ENCODE measurements at regions not wholly inside any gene's neighbourhood (a gene's known extent, or its start where the extent isn't known, plus 50 kb on each side); places are given as distances from the start of the nearest gene placed in this dataset.

GRCh38 chr2:19232312-19232711, 126.1 kb downstream of the OSR1 start:
- DNase-seq, result no peak

DNA sequence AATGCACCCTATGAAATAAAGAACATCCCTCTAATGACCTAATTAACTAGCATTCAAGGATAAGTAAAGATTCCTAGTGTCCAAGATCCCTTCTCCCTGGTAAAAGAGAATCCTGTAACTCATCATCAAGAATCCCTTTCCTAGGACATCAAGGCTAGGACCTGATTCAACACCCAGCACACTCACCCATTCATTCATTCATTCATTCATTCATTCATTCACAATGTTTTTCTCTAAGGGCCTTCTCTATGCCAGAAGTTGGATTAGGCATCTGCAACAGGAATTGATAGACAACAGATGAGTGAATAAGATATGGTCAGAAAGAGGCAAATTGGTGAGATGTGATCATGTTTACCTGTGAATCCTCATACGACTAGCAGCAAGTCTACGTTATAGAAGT, 126.8 kb downstream of the OSR1 start:
- DNase-seq, result no peak

DNA sequence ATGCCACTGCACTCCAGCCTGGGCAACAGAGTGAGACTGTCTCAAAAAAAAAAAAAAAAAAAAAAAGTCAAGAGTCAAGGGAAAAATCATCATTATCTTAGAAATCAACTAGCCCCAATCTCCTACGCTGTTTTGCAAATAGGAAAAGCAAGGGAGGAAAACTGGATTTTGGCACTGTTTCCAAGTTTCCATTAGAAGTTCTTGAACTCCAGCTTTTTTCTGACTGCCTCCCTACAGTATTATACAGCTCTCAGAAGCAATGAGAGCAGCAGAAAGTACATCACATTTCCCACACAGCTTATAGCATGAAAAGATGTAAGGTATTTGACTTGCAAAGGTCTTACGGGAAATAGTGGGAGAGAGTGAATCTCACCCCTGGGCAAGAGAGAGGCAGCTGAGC, 127.8 kb downstream of the OSR1 start:
- DNase-seq, result no peak

- no peak for DNase-seq
Measured at GRCh38 chr2:19228715-19229114, 129.7 kb downstream of the OSR1 start.

GRCh38 chr2:19228181-19228593, 130.2 kb downstream of the OSR1 start:
- no peak for DNase-seq

DNA sequence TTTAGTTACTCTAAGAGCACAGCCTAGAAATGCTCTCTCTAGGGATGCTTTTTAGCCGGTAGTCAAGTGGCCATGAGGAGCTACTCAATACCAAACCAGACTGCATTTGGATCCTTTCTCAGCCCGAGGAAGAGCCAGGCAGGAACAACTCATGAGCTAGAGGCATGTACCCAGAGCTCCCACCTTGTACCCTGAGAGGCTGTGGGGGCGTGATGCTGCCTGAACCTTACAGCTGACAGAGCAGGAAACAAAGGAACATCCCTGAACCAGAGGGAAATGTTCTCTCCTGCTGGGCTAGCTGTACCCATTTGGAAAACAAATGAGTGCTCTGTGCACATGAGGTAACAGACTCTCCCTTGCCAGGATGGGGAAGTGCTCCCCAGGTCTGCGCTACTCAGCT, 131.6 kb downstream of the OSR1 start:
- no peak for DNase-seq

- DNase-seq, result no peak
Measured at GRCh38 chr2:19226386-19226785, 132.0 kb downstream of the OSR1 start.

GRCh38 chr2:19225931-19226330, 132.5 kb downstream of the OSR1 start:
- DNase-seq, result no peak

- no peak for DNase-seq
Measured at GRCh38 chr2:19225126-19225525, 133.3 kb downstream of the OSR1 start.

GRCh38 chr2:19224486-19224885, 133.9 kb downstream of the OSR1 start:
- no peak for DNase-seq

DNA sequence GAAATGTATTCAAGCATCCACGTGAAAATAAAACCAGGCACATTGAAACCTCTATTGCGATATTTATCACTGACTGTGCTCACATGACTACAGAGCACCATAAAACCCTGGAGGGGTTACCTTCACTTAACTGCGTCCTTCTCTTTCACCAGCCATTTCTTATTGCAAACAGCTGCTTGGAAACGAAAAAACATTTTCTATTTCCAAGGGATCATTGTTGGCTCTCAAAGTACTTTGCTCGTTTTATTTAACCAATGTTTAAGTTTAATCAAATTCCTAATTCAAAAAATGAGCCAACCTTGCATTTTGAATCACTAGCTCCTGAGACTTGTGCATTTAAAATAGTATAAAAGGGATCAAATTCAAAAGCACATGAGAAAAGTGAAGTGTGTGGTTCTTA, 134.4 kb downstream of the OSR1 start:
- DNase-seq, result no peak

DNA sequence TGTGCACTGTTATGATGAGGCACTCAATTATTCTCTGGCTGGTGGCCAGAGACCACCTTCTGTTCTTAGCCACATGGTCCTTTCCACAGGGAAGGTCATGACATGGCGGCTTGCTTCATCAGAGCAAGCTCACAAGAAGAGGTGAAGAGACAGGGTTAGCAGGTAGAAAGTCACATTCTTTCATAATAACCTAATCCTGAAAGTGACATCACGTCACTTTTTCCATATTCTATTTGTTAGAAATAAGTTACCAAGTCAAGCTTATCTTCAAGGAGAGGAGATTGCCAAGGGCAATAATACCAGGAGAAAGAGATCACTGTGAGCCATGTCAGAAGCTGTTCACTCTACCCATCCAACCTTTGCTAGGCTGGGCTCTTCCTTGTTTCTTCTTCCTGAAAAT, 139.4 kb downstream of the OSR1 start:
- no peak for DNase-seq

DNA sequence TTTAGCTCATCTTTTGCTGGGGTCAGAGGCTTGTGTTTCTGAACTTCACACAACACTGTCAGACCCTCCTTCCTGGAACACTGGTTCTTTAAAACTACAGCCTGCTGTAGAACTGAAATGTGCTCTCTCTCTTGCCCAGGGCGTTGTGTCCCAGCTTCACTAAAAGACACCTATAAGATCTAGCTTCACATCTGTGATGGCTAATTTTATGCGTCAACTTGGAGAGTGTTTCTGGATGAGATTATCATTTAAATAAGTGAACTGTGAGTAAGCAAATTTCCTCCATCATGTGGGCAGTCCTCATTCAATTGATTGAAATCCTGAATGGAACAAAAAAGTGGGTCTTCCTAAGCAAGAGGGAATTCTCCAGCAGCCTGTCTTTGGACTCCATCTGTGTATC, 140.3 kb downstream of the OSR1 start:
- no peak for DNase-seq

DNA sequence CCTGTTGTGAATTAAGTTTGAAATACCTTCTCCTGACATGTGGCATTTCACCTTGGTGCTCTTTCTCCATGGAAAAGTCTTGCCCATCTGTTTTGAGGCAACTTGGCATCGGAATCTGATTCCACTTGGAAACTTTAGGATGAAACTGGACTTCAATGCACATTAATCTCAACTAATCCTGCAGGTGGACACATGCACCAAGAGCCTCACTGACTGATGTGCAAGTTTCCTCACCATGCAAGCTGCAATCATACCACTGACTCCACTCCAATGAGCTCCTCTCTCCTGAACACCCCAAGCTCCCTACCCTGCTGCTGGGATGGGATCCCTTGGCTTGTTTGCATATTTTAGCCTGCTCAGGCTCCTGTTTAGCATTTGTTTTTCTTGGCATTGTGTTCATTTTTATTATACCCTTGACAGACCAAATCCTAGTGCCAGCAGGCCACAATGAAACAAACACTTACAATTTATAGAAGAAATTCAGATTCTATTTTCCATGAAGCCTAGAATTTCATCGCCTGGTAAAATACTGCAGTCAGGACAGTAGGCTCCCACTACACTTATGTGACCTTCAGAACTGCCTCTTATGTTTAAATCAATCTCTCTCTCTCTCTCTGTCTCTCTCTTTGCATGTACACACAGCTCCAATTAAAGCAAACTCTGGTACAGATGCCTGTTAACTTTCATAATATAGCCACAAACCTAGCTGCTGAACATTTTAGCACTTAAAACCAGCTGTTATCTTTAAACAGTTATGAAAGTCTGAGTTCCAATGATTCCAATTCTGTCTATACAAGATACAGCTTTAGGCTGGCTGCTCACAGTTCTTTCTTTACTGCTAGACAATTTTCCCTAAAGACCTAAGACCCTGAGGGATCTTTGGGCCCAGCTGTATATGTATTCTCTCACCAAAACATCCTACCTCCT, 141.5 kb downstream of the OSR1 start:
- no peak for DNase-seq

GRCh38 chr2:19216238-19216637, 142.2 kb downstream of the OSR1 start:
- no peak for DNase-seq

DNA sequence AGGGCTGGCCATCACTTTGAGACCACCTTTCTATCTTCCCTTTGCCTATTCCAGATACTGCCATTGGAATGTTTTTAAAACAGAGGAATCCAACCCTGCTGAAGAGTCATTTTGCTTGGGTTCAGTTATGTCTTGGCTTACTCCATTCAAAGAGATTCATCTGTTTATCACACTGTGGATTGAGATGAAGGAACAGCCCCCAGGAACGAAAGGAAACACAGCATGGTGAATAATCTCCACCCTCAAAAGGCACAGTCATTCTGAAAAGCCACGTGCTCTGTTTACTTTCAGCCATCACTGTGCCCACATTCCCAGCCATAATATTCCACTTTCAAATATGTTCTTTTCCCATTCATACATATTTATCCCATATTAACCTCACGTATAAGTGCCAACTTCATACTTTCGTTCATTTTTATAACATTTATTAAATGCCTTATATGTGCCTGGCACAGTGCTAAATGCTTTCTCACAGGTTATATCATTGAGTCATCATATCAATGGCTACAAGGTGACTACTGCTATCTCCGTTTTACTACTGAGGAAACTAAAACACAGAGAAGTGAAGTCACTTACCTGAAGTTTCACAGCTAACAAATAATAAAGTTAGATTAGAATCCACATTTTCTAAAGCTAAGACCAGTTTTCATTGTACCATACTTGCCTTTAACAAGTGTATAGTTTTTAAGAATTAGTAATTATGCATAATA, 143.6 kb downstream of the OSR1 start:
- DNase-seq, result no peak

DNA sequence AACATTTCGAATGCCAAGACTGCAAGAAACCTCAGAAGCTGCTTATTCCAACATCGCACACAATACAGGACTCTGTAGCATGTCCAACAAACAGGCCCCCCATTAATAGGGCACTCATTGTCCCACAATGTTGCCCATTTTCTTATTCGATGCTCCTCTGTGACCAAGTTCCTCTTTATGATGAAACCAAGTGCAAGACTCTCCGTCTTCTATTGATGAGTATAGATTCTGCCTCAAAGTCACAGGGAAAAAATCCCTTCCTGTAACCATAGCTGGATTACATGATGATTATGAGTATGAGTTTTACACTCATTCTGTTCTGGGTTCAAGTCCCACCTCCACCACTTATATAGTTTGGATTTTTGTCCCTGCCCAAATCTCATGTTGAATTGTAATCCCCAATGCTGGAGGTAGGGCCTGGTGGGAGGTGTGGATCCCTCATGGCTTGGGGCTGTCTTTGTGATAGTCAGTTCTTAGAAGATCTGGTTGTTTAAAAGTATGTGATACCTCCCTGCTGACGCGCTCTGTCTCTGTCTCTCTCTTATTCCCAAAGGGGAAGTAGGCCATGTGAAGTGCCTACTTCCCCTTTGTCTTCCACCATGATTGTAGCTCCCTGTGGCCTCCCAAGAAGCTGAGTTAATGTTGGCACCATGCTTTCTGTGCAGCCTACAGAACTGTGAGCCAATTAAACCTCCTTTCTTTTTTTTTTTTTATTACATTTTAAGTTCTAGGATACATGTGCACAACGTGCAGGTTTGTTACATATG, 148.7 kb downstream of the OSR1 start:
- no peak for DNase-seq

- no peak for DNase-seq
Measured at GRCh38 chr2:19208479-19209199, 149.8 kb downstream of the OSR1 start.

- DNase-seq, result no peak
Measured at GRCh38 chr2:19207452-19207851, 151.0 kb downstream of the OSR1 start.

DNA sequence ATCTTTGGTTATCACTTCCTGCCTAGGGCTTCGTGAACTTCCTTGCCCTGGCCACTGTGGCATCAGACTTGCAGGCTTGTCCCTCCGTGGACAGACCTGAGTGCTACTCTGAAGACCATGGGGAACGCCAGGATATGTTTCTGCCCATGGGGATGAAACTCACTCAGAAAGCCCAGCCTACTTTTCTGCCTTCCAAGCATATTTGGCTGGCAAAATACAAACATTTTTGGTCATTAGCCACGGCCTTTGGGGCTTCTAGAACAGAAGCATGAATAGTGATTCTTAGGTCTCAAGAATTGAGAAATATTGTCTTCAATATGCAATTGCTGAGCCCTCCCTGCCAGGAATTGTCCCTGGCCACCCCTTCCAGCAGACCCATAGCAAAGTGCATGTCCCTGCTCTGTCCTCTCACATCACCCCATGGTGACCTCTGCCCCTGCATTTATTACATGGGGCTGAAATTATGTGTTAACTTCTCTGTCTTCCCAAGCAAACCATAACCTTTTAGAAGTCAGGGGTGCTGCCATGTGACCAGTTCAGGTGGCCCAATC, 152.4 kb downstream of the OSR1 start:
- no peak for DNase-seq

GRCh38 chr2:19203866-19204265, 154.6 kb downstream of the OSR1 start:
- no peak for DNase-seq

DNA sequence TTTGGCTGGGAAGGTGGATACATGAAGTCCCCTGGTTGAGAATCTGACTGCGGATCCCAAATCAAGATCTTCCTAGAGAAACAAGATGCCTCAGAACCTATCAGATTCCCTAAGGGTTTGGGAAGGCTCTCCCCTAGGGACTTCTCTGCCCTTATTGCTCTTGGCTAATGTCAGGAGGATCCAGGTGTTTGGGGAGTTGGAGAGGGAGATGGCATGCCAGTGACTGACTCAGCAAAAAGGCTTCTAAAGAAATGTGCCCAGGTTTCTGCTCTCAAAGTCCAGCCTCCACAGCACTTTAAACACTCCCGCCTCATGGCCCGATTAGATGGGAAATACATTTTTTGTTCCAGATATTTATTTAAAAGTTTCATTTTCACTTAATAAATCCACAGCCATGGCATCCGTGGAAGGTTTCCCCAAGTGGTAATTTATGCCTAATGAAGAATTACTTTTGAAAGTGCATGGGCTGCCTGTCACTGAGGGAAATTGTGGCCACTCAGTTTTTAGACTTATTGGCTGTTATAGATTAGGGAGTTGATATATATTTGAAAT, 156.4 kb downstream of the OSR1 start:
- DNase-seq, result no peak

All from NCI-H2081 treated with DMSO at 0.1 percent for 48 hours (cell line).